H9 (cell line): ENCODE measurements at regions not wholly inside any gene's neighbourhood (a gene's known extent, or its start where the extent isn't known, plus 50 kb on each side); places are given as distances from the start of the nearest gene placed in this dataset.

ENCODE experiments used
- DNase-seq: peaks from one replicate; pipeline ENCODE4 v3.0.0-alpha.2; 2017
- H2AFZ ChIP-seq: one replicate; pipeline ENCODE4 v1.6.1; 2013; ENCODE audit warnings: mild to moderate bottlenecking, low read length, control low read depth, moderate library complexity
- H2AK5ac ChIP-seq: 2 replicates; pipeline ENCODE4 v1.6.1; 2013; ENCODE audit warnings: low read length, control low read depth, mixed read lengths; ENCODE audit not compliant: insufficient read length
- H2BK120ac ChIP-seq: one replicate; pipeline ENCODE4 v1.6.1; 2013; ENCODE audit warnings: low read depth, mild to moderate bottlenecking, low read length, control low read depth, inconsistent platforms; ENCODE audit not compliant: poor library complexity, severe bottlenecking
- H2BK12ac ChIP-seq: 2 replicates; pipeline ENCODE4 v1.6.1; 2013; ENCODE audit warnings: low read length, control low read depth, mixed read lengths, low read depth; ENCODE audit not compliant: insufficient read length
- H2BK15ac ChIP-seq: 2 replicates; pipeline ENCODE4 v1.6.1; 2013; ENCODE audit warnings: low read depth, low read length, control low read depth
- H2BK20ac ChIP-seq: one replicate; pipeline ENCODE4 v1.6.1; 2013; ENCODE audit warnings: low read depth, mild to moderate bottlenecking, low read length, control low read depth, inconsistent platforms; ENCODE audit not compliant: poor library complexity, severe bottlenecking
- H2BK5ac ChIP-seq: 2 replicates; pipeline ENCODE4 v1.6.1; 2013; ENCODE audit warnings: low read length, control low read depth, mixed read lengths; ENCODE audit not compliant: insufficient read length
- H3K14ac ChIP-seq: 2 replicates; pipeline ENCODE4 v1.6.1; 2013; ENCODE audit warnings: low read length, control low read depth; ENCODE audit not compliant: insufficient read depth
- H3K18ac ChIP-seq: 2 replicates; pipeline ENCODE4 v1.6.1; 2013; ENCODE audit warnings: low read depth, mild to moderate bottlenecking, mixed read lengths, low read length, control low read depth; ENCODE audit not compliant: insufficient read length
- H3K23ac ChIP-seq: 2 replicates; pipeline ENCODE4 v1.6.1; 2013; ENCODE audit warnings: low read length, control low read depth, mixed read lengths, low read depth; ENCODE audit not compliant: insufficient read length
- H3K23me2 ChIP-seq: 2 replicates; pipeline ENCODE4 v1.6.1; 2013; ENCODE audit warnings: low read depth, mild to moderate bottlenecking, mixed read lengths, low read length, control low read depth; ENCODE audit not compliant: insufficient read length, poor library complexity, severe bottlenecking
- H3K27ac ChIP-seq: 2 replicates; pipeline ENCODE4 v1.5.1; 2013; ENCODE audit warnings: low read length, control low read depth, mixed read lengths, low read depth; ENCODE audit not compliant: insufficient read length
- H3K27me3 ChIP-seq: 2 replicates; pipeline ENCODE4 v1.6.1; 2013; ENCODE audit warnings: low read length, control low read depth, inconsistent platforms; ENCODE audit not compliant: insufficient read depth
- H3K4ac ChIP-seq: 2 replicates; pipeline ENCODE4 v1.6.1; 2013; ENCODE audit warnings: low read depth, mild to moderate bottlenecking, control low read depth, inconsistent platforms, low read length, moderate library complexity
- H3K4me1 ChIP-seq: 2 replicates; pipeline ENCODE4 v1.6.1; 2013; ENCODE audit warnings: low read length, control low read depth, inconsistent platforms; ENCODE audit not compliant: insufficient read depth
- H3K4me2 ChIP-seq: 2 replicates; pipeline ENCODE4 v1.6.1; 2013; ENCODE audit warnings: low read length, control low read depth, mixed read lengths; ENCODE audit not compliant: insufficient read length, insufficient read depth
- H3K56ac ChIP-seq: 2 replicates; pipeline ENCODE4 v1.6.1; 2013; ENCODE audit warnings: low read depth, mild to moderate bottlenecking, mixed read lengths, low read length, control low read depth; ENCODE audit not compliant: insufficient read length
- H3K79me1 ChIP-seq: 2 replicates; pipeline ENCODE4 v1.6.1; 2013; ENCODE audit warnings: low read depth, mild to moderate bottlenecking, moderate library complexity, low read length, control low read depth, inconsistent platforms; ENCODE audit not compliant: insufficient read depth, poor library complexity, severe bottlenecking
- H3K79me2 ChIP-seq: 2 replicates; pipeline ENCODE4 v1.6.1; 2013; ENCODE audit warnings: low read length, control low read depth, inconsistent platforms; ENCODE audit not compliant: insufficient read depth
- H3K9ac ChIP-seq: 2 replicates; pipeline ENCODE4 v1.6.1; 2013; ENCODE audit warnings: low read length, control low read depth, mixed read lengths; ENCODE audit not compliant: insufficient read length; ENCODE audit errors: extremely low read depth
- H3K9me3 ChIP-seq: one replicate; pipeline ENCODE4 v1.6.1; 2013; ENCODE audit warnings: low read depth, low read length, inconsistent platforms; ENCODE audit not compliant: control insufficient read depth
- H3T11ph ChIP-seq: one replicate; pipeline ENCODE4 v1.6.1; 2013; ENCODE audit warnings: mild to moderate bottlenecking, low read length, control low read depth, inconsistent platforms
- H4K20me1 ChIP-seq: one replicate; pipeline ENCODE4 v1.6.1; 2013; ENCODE audit not compliant: control insufficient read depth, insufficient read length, insufficient read depth
- H4K5ac ChIP-seq: 2 replicates; pipeline ENCODE4 v1.6.1; 2013; ENCODE audit warnings: low read depth, mild to moderate bottlenecking, mixed read lengths, low read length, control low read depth; ENCODE audit not compliant: insufficient read length
- H4K8ac ChIP-seq: replicated peaks from 2 replicates; pipeline ENCODE4 v1.6.1; 2013; ENCODE audit warnings: low read length, control low read depth, mixed read lengths, low read depth; ENCODE audit not compliant: insufficient read length
- H4K91ac ChIP-seq: 2 replicates; pipeline ENCODE4 v1.6.1; 2013; ENCODE audit warnings: low read depth, mild to moderate bottlenecking, moderate library complexity, mixed read lengths, low read length, control low read depth; ENCODE audit not compliant: insufficient read length
- H3K27ac Mint-ChIP-seq, 3 experiments: 2 replicates in 2 of 3; 3 replicates in 1 of 3; pipeline ENCODE4 v1.8.0; 2020 to 2021; ENCODE audit warnings: mixed read lengths in 3 of 3, mild to moderate bottlenecking in 1 of 3, moderate library complexity in 1 of 3
- H3K27me3 Mint-ChIP-seq: 2 replicates; pipeline ENCODE4 v1.8.0; 2021; ENCODE audit warnings: low read depth, mild to moderate bottlenecking, moderate library complexity, mixed read lengths
- H3K36me3 Mint-ChIP-seq, 3 experiments: 2 replicates in 2 of 3; 3 replicates in 1 of 3; pipeline ENCODE4 v1.8.0; 2020 to 2021; ENCODE audit warnings: low read depth in 3 of 3, mixed read lengths in 3 of 3; ENCODE audit not compliant: insufficient read depth in 1 of 3
- H3K4me1 Mint-ChIP-seq, 2 experiments: 2 replicates each; pipeline ENCODE4 v1.8.0; 2020; ENCODE audit warnings: mixed read lengths in 2 of 2
- H3K4me3 Mint-ChIP-seq, 2 experiments: 2 replicates in 1 of 2; 3 replicates in 1 of 2; pipeline ENCODE4 v1.8.0; 2020 to 2021; ENCODE audit warnings: mild to moderate bottlenecking in 2 of 2, mixed read lengths in 2 of 2, moderate library complexity in 1 of 2
- H3K9me3 Mint-ChIP-seq, 2 experiments: 2 replicates in 1 of 2; 3 replicates in 1 of 2; pipeline ENCODE4 v1.8.0; 2020; ENCODE audit warnings: mild to moderate bottlenecking in 2 of 2, mixed read lengths in 2 of 2, moderate library complexity in 1 of 2
- WGBS: extraction: QIAGEN DNeasy Blood & Tissue Kit; methylation state at CpG from one replicate; pipeline ENCODE4 v1.1.7; 2013; ENCODE audit warnings: missing lambda C conversion rate, low lambda C conversion rate, mixed read lengths; ENCODE audit not compliant: insufficient read length; ENCODE audit errors: extremely low coverage; 5-methylcytosine and 5-hydroxymethylcytosine counted together
- TF ChIP-seq, protein P1 (sequence below): fragments of 200-600 bp; sonication (generic); conservative IDR thresholded peaks from 3 replicates; pipeline ENCODE4 v1.8.0; 2021; ENCODE audit warnings: antibody characterized with exemption, mild to moderate bottlenecking

- Mint-ChIP-seq H3K36me3 (no peaks in the 10 kb centered on the region), H3K9me3 (no peaks in the 10 kb centered on the region), H3K27me3 (no peaks in the 10 kb centered on the region), H3K27ac (no peak overlapping the region), H3K4me3 (no peak overlapping the region), H3K4me1 (no peaks in the 10 kb centered on the region)
- Histone ChIP-seq H3K56ac (no peak overlapping the region), H3K4ac (no peak overlapping the region), H2BK15ac (no peak overlapping the region), H4K91ac (no peak overlapping the region), H4K8ac (no peak overlapping the region), H3K79me1 (no peaks in the 10 kb centered on the region), H3K27me3 (no peaks in the 10 kb centered on the region), H3K79me2 (no peaks in the 10 kb centered on the region), H2BK20ac (no peak overlapping the region), H3K18ac (no peak overlapping the region), H2AK5ac (no peak overlapping the region), H3K14ac (no peak overlapping the region), H2AFZ (no peak overlapping the region), H3T11ph (no peak overlapping the region), H2BK12ac (no peak overlapping the region), H3K9ac (no peak overlapping the region), H3K23me2 (no peaks in the 10 kb centered on the region), H2BK5ac (no peak overlapping the region), H3K4me2 (no peak overlapping the region), H3K27ac (no peak overlapping the region), H2BK120ac (no peak overlapping the region), H3K9me3 (no peaks in the 10 kb centered on the region), H4K20me1 (no peaks in the 10 kb centered on the region), H4K5ac (no peak overlapping the region), H3K23ac (no peak overlapping the region), H3K4me1 (no peaks in the 10 kb centered on the region)
- DNase-seq = no peak
- TF ChIP-seq, protein P1, sequence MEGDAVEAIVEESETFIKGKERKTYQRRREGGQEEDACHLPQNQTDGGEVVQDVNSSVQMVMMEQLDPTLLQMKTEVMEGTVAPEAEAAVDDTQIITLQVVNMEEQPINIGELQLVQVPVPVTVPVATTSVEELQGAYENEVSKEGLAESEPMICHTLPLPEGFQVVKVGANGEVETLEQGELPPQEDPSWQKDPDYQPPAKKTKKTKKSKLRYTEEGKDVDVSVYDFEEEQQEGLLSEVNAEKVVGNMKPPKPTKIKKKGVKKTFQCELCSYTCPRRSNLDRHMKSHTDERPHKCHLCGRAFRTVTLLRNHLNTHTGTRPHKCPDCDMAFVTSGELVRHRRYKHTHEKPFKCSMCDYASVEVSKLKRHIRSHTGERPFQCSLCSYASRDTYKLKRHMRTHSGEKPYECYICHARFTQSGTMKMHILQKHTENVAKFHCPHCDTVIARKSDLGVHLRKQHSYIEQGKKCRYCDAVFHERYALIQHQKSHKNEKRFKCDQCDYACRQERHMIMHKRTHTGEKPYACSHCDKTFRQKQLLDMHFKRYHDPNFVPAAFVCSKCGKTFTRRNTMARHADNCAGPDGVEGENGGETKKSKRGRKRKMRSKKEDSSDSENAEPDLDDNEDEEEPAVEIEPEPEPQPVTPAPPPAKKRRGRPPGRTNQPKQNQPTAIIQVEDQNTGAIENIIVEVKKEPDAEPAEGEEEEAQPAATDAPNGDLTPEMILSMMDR = no peak
- WGBS = no CpG with 5 or more reads among the region's 5 CpGs
Observed at GRCh38 chr9:73030370-73031030, 77.6 kb upstream of the ALDH1A1 start.
